ENCODE measurements at regions not wholly inside any gene's neighbourhood (a gene's known extent, or its start where the extent isn't known, plus 50 kb on each side); places are given as distances from the start of the nearest gene placed in this dataset.

- no peak overlapping the region for H2AFZ ChIP-seq (ENCODE audit: low read length)
- no peaks in the 10 kb centered on the region for H3K9me3 ChIP-seq (ENCODE audit: insufficient read depth in 2 of 2, low read depth in 1 of 2, low read length in 1 of 2)
- no peak overlapping the region for H2BK20ac ChIP-seq (ENCODE audit: low read length)
- no peak overlapping the region for H3K27ac ChIP-seq (ENCODE audit: low read depth, low read length)
- no peak overlapping the region for H4K8ac ChIP-seq (ENCODE audit: extremely low read depth, insufficient read depth, low read length)
- no peak overlapping the region for H2BK5ac ChIP-seq (ENCODE audit: low read depth, low read length)
- DNase-seq (ENCODE audit: low read depth in 1 of 2, low spot score in 2 of 2) (no peak), FAIRE-seq (no peak)
- no peaks in the 10 kb centered on the region for H3K27me3 ChIP-seq (replicated peaks in 1 of 4; ENCODE audit: control insufficient read depth in 3 of 4, extremely low read depth in 1 of 4, insufficient read depth in 3 of 4, low read length in 3 of 4)
- CTCF ChIA-PET (ENCODE audit: partially characterized antibody), result interaction anchor here (1.1 to 1.2 kb wide), 2 partner anchors 11 to 205 kb away, joined by 3 to 5 read pairs; no protein-coding TSS in a partner anchor
- no peak overlapping the region for H3K56ac ChIP-seq (replicated peaks; ENCODE audit: insufficient read length, low read depth, low read length)
- no peak overlapping the region for H3K18ac ChIP-seq (ENCODE audit: extremely low read depth, low read length)
- H3K36me3 ChIP-seq (ENCODE audit: control insufficient read depth in 2 of 4, insufficient read depth in 4 of 4, low read length in 3 of 4), result no peaks in the 10 kb centered on the region
- no peak overlapping the region for H3K9ac ChIP-seq (replicated peaks in 1 of 4; ENCODE audit: extremely low read depth in 1 of 4, low read depth in 3 of 4, low read length in 3 of 4)
- H3K4me3 ChIP-seq (ENCODE audit: extremely low read depth in 1 of 4, insufficient read depth in 2 of 4, low read depth in 3 of 4, low read length in 4 of 4), result no peak overlapping the region
- no peaks in the 10 kb centered on the region for H3K23me2 ChIP-seq (ENCODE audit: low read depth, low read length)
- no peaks in the 10 kb centered on the region for H4K20me1 ChIP-seq (replicated peaks in 1 of 2; ENCODE audit: control insufficient read depth in 1 of 2, insufficient read depth in 2 of 2, low read length in 2 of 2)
- H2BK120ac ChIP-seq (replicated peaks; ENCODE audit: low read depth, low read length), result no peak overlapping the region
- H3K79me2 ChIP-seq (ENCODE audit: control insufficient read depth in 1 of 2, insufficient read depth in 2 of 2, low read length in 2 of 2), result no peaks in the 10 kb centered on the region
- no peak overlapping the region for H3K4me2 ChIP-seq (ENCODE audit: insufficient read depth in 1 of 2, low read depth in 2 of 2, low read length in 2 of 2)
- no peak overlapping the region for H3K14ac ChIP-seq (ENCODE audit: insufficient read length)
- H3K4me1 ChIP-seq (replicated peaks in 1 of 4; ENCODE audit: control insufficient read depth in 3 of 4, insufficient read depth in 4 of 4, low read length in 3 of 4), result no peaks in the 10 kb centered on the region
- H3K4ac ChIP-seq (replicated peaks; ENCODE audit: insufficient read length, low read depth, low read length), result no peak overlapping the region
- POLR2A ChIA-PET (ENCODE audit: partially characterized antibody), result no interaction called here
- no peak overlapping the region for H3K23ac ChIP-seq (ENCODE audit: insufficient read length)
- no peak overlapping the region for H2BK12ac ChIP-seq (ENCODE audit: low read depth, low read length)
- no peaks in the 10 kb centered on the region for H3K79me1 ChIP-seq (ENCODE audit: low read depth, low read length)
- TF ChIP-seq TAF7 (optimal IDR thresholded peaks at IDR 0.05; ENCODE audit: borderline replicate concordance, low read depth, low read length) (no peak), TBP (IDR thresholded peaks at IDR 0.05; ENCODE audit: low read depth, low read length) (no peak), TCF12 (IDR thresholded peaks at IDR 0.05; ENCODE audit: low read depth, low read length) (no peak), RFX5 (IDR thresholded peaks at IDR 0.05; ENCODE audit: borderline replicate concordance, low read depth, low read length) (no peak)
- WGBS, 2 experiments (ENCODE audit: extremely low coverage in 1 of 2, insufficient coverage in 1 of 2, insufficient read length in 1 of 2, insufficient replicate concordance in 2 of 2, low coverage in 1 of 2, low lambda C conversion rate in 2 of 2, missing lambda C conversion rate in 1 of 2), result 75% methylated on average over 1 of the region's 1 CpG; no CpG with 5 or more reads in 1 of the 2 experiments
- no peak overlapping the region for H2BK15ac ChIP-seq (ENCODE audit: low read length)
- H2AK5ac ChIP-seq (ENCODE audit: low read depth, low read length), result no peak overlapping the region
- H4K91ac ChIP-seq (replicated peaks; ENCODE audit: insufficient read length, low read length), result no peak overlapping the region
- H4K5ac ChIP-seq (ENCODE audit: insufficient read length, low read depth, low read length), result no peak overlapping the region
These were observed 107.0 kb upstream of the CRY1 start for GRCh38 chr12:107200394-107200793.

All from H1 (cell line).